ENCODE measurements at regions not wholly inside any gene's neighbourhood (a gene's known extent, or its start where the extent isn't known, plus 50 kb on each side); places are given as distances from the start of the nearest gene placed in this dataset.

GRCh38 chr6:6781172-6781872 is 192.8 kb downstream of the LY86 start:
- in situ Hi-C loops (cut with MboI; ENCODE audit: low sequenced_read_pairs), result no loop called here

GRCh38 chr6:6781873-6782227 is 193.3 kb downstream of the LY86 start:
- in situ Hi-C loops (cut with MboI; ENCODE audit: low sequenced_read_pairs), result no loop called here

GRCh38 chr6:6783721-6784120 is 195.2 kb downstream of the LY86 start:
- in situ Hi-C loops (cut with MboI; ENCODE audit: low sequenced_read_pairs), result no loop called here

GRCh38 chr6:6784514-6785162 is 196.1 kb downstream of the LY86 start:
- in situ Hi-C loops (cut with MboI; ENCODE audit: low sequenced_read_pairs), result no loop called here

GRCh38 chr6:6785163-6785521 is 196.6 kb downstream of the LY86 start:
- in situ Hi-C loops (cut with MboI; ENCODE audit: low sequenced_read_pairs), result no loop called here

- in situ Hi-C loops (cut with MboI; ENCODE audit: low sequenced_read_pairs), result no loop called here
Observed at GRCh38 chr6:6788394-6789032, 200.0 kb downstream of the LY86 start.

GRCh38 chr6:6790393-6790792 is 201.9 kb downstream of the LY86 start:
- in situ Hi-C loops (cut with MboI; ENCODE audit: low sequenced_read_pairs), result no loop called here

GRCh38 chr6:6790891-6791290 is 202.4 kb downstream of the LY86 start:
- in situ Hi-C loops (cut with MboI; ENCODE audit: low sequenced_read_pairs), result no loop called here

GRCh38 chr6:6793388-6794250 is 205.1 kb downstream of the LY86 start:
- in situ Hi-C loops (cut with MboI; ENCODE audit: low sequenced_read_pairs), result no loop called here

GRCh38 chr6:6795393-6795792 is 206.9 kb downstream of the LY86 start:
- in situ Hi-C loops (cut with MboI; ENCODE audit: low sequenced_read_pairs), result no loop called here

GRCh38 chr6:6796818-6797217 is 208.3 kb downstream of the LY86 start:
- in situ Hi-C loops (cut with MboI; ENCODE audit: low sequenced_read_pairs), result no loop called here

- in situ Hi-C loops (cut with MboI; ENCODE audit: low sequenced_read_pairs), result no loop called here
Observed at GRCh38 chr6:6798448-6798860, 209.9 kb downstream of the LY86 start.

- in situ Hi-C loops (cut with MboI; ENCODE audit: low sequenced_read_pairs), result no loop called here
Observed at GRCh38 chr6:6801005-6801335, 212.4 kb downstream of the LY86 start.

GRCh38 chr6:6801635-6802218 is 213.2 kb downstream of the LY86 start:
- in situ Hi-C loops (cut with MboI; ENCODE audit: low sequenced_read_pairs), result no loop called here

GRCh38 chr6:6803180-6803977 is 214.9 kb downstream of the LY86 start:
- in situ Hi-C loops (cut with MboI; ENCODE audit: low sequenced_read_pairs), result no loop called here

GRCh38 chr6:6804843-6805615 is 216.5 kb downstream of the LY86 start:
- in situ Hi-C loops (cut with MboI; ENCODE audit: low sequenced_read_pairs), result no loop called here

GRCh38 chr6:6806844-6807518 is 218.5 kb downstream of the LY86 start:
- in situ Hi-C loops (cut with MboI; ENCODE audit: low sequenced_read_pairs), result no loop called here

GRCh38 chr6:6808343-6808742 is 219.8 kb downstream of the LY86 start:
- in situ Hi-C loops (cut with MboI; ENCODE audit: low sequenced_read_pairs), result no loop called here

- in situ Hi-C loops (cut with MboI; ENCODE audit: low sequenced_read_pairs), result no loop called here
Observed at GRCh38 chr6:6808915-6809314, 220.4 kb downstream of the LY86 start.
